ACC112 (cell line): ENCODE measurements at regions not wholly inside any gene's neighbourhood (a gene's known extent, or its start where the extent isn't known, plus 50 kb on each side); places are given as distances from the start of the nearest gene placed in this dataset.

Experiments
- H2AFZ ChIP-seq: fragments of 200-600 bp; sonication (generic); one replicate; pipeline ENCODE4 v1.6.0; 2017; ENCODE audit warnings: antibody characterized with exemption, low read length; ENCODE audit not compliant: unreplicated experiment
- H3K27ac ChIP-seq: fragments of 200-600 bp; sonication (generic); 2 replicates; pipeline ENCODE4 v1.5.1; 2014; ENCODE audit warnings: low read depth, mild to moderate bottlenecking, antibody characterized with exemption, low read length, moderate library complexity
- H3K27me3 ChIP-seq: fragments of 200-600 bp; sonication (generic); 2 replicates; pipeline ENCODE4 v1.6.1; 2014; ENCODE audit warnings: mild to moderate bottlenecking, antibody characterized with exemption, low read length, moderate library complexity, mixed read lengths; ENCODE audit not compliant: insufficient read depth
- H3K36me3 ChIP-seq: fragments of 200-600 bp; sonication (generic); 2 replicates; pipeline ENCODE4 v1.6.1; 2016; ENCODE audit warnings: mild to moderate bottlenecking, antibody characterized with exemption, low read length, moderate library complexity, mixed read lengths; ENCODE audit not compliant: insufficient read depth
- H3K4me1 ChIP-seq: fragments of 200-600 bp; sonication (generic); one replicate; pipeline ENCODE4 v1.6.1; 2016; ENCODE audit warnings: low read length, mixed read lengths; ENCODE audit not compliant: insufficient read depth, unreplicated experiment, control insufficient read depth
- H3K4me3 ChIP-seq: fragments of 200-600 bp; sonication (generic); 2 replicates; pipeline ENCODE4 v1.5.1; 2014; ENCODE audit warnings: mild to moderate bottlenecking, low read depth, low read length
- H3K79me2 ChIP-seq: fragments of 200-600 bp; sonication (generic); one replicate; pipeline ENCODE4 v1.6.0; 2016; ENCODE audit warnings: low read length; ENCODE audit not compliant: control insufficient read depth, unreplicated experiment, insufficient read depth

GRCh38 chr1:238489006-238489405 is 598.3 kb upstream of the ZP4 start:
- no peak overlapping the region for H2AFZ ChIP-seq
- no peak overlapping the region for H3K4me3 ChIP-seq
- no peaks in the 10 kb centered on the region for H3K36me3 ChIP-seq
- H3K27ac ChIP-seq = no peak overlapping the region
- H3K27me3 ChIP-seq = no peaks in the 10 kb centered on the region
- peaks cover 12% of the 10 kb centered on the region for H3K4me1 ChIP-seq
- no peaks in the 10 kb centered on the region for H3K79me2 ChIP-seq

GRCh38 chr1:238488401-238488800 is 597.7 kb upstream of the ZP4 start:
- Histone ChIP-seq H2AFZ (no peak overlapping the region), H3K36me3 (no peaks in the 10 kb centered on the region), H3K79me2 (no peaks in the 10 kb centered on the region), H3K4me1 (peaks cover 14% of the 10 kb centered on the region), H3K27me3 (no peaks in the 10 kb centered on the region), H3K4me3 (no peak overlapping the region), H3K27ac (no peak overlapping the region)

- H3K36me3 ChIP-seq = no peaks in the 10 kb centered on the region
Observed at GRCh38 chr1:238487931-238488330, 597.2 kb upstream of the ZP4 start.

GRCh38 chr1:238485912-238486209 is 595.1 kb upstream of the ZP4 start:
- Histone ChIP-seq H3K36me3 (no peaks in the 10 kb centered on the region), H3K4me1 (peaks cover 14% of the 10 kb centered on the region), H3K27me3 (no peaks in the 10 kb centered on the region), H2AFZ (no peak overlapping the region), H3K79me2 (no peaks in the 10 kb centered on the region), H3K4me3 (no peak overlapping the region), H3K27ac (no peak overlapping the region)

More at GRCh38 chr1:238487931-238488330, 597.2 kb upstream of the ZP4 start:
- no peaks in the 10 kb centered on the region for H3K27me3 ChIP-seq
- H2AFZ ChIP-seq = no peak overlapping the region
- H3K27ac ChIP-seq = no peak overlapping the region
- no peaks in the 10 kb centered on the region for H3K79me2 ChIP-seq
- H3K4me1 ChIP-seq = peaks cover 14% of the 10 kb centered on the region
- no peak overlapping the region for H3K4me3 ChIP-seq

- Histone ChIP-seq H2AFZ (peak overlapping the region; percentile 60), H3K4me1 (peaks cover 14% of the 10 kb centered on the region), H3K4me3 (no peak overlapping the region)
Observed at GRCh38 chr1:238485057-238485911, 594.6 kb upstream of the ZP4 start.

GRCh38 chr1:238484121-238484520 is 593.4 kb upstream of the ZP4 start:
- no peaks in the 10 kb centered on the region for H3K27me3 ChIP-seq
- no peak overlapping the region for H3K4me3 ChIP-seq
- H2AFZ ChIP-seq = no peak overlapping the region
- no peak overlapping the region for H3K27ac ChIP-seq
- no peaks in the 10 kb centered on the region for H3K36me3 ChIP-seq
- H3K4me1 ChIP-seq = peaks cover 14% of the 10 kb centered on the region
- H3K79me2 ChIP-seq = no peaks in the 10 kb centered on the region

More at GRCh38 chr1:238485057-238485911, 594.6 kb upstream of the ZP4 start:
- H3K27ac ChIP-seq = no peak overlapping the region
- H3K27me3 ChIP-seq = no peaks in the 10 kb centered on the region
- H3K79me2 ChIP-seq = no peaks in the 10 kb centered on the region
- no peaks in the 10 kb centered on the region for H3K36me3 ChIP-seq

- no peaks in the 10 kb centered on the region for H3K27me3 ChIP-seq
- no peaks in the 10 kb centered on the region for H3K79me2 ChIP-seq
- no peaks in the 10 kb centered on the region for H3K4me1 ChIP-seq
- no peaks in the 10 kb centered on the region for H3K36me3 ChIP-seq
- no peak overlapping the region for H3K4me3 ChIP-seq
- H3K27ac ChIP-seq = no peak overlapping the region
- H2AFZ ChIP-seq = no peak overlapping the region
Observed at GRCh38 chr1:238476841-238477240, 586.1 kb upstream of the ZP4 start.

GRCh38 chr1:238475712-238476111 is 585.0 kb upstream of the ZP4 start:
- no peaks in the 10 kb centered on the region for H3K36me3 ChIP-seq
- no peak overlapping the region for H2AFZ ChIP-seq
- no peak overlapping the region for H3K4me3 ChIP-seq
- H3K4me1 ChIP-seq = no peaks in the 10 kb centered on the region
- no peaks in the 10 kb centered on the region for H3K79me2 ChIP-seq
- no peak overlapping the region for H3K27ac ChIP-seq
- H3K27me3 ChIP-seq = no peaks in the 10 kb centered on the region

- Histone ChIP-seq H2AFZ (no peak overlapping the region), H3K79me2 (no peaks in the 10 kb centered on the region), H3K4me3 (no peak overlapping the region), H3K27me3 (no peaks in the 10 kb centered on the region), H3K36me3 (no peaks in the 10 kb centered on the region), H3K4me1 (no peaks in the 10 kb centered on the region), H3K27ac (no peak overlapping the region)
Observed at GRCh38 chr1:238474263-238474662, 583.5 kb upstream of the ZP4 start.

- H2AFZ ChIP-seq = peak overlapping the region; percentile 92
- no peaks in the 10 kb centered on the region for H3K4me1 ChIP-seq
- peak overlapping the region; percentile 67 for H3K4me3 ChIP-seq
- no peaks in the 10 kb centered on the region for H3K79me2 ChIP-seq
- H3K27ac ChIP-seq = peak overlapping the region; percentile 28; the same call in 1 of the 2 replicates
- H3K36me3 ChIP-seq = no peaks in the 10 kb centered on the region; the same call in 1 of the 2 replicates
- H3K27me3 ChIP-seq = no peaks in the 10 kb centered on the region
Observed at GRCh38 chr1:238469146-238469631, 578.5 kb upstream of the ZP4 start.

GRCh38 chr1:238468068-238468467 is 577.3 kb upstream of the ZP4 start:
- H3K4me3 ChIP-seq = no peak overlapping the region
- no peaks in the 10 kb centered on the region for H3K4me1 ChIP-seq
- H3K27ac ChIP-seq = no peak overlapping the region
- no peak overlapping the region for H2AFZ ChIP-seq
- H3K27me3 ChIP-seq = no peaks in the 10 kb centered on the region
- no peaks in the 10 kb centered on the region; the same call in 1 of the 2 replicates for H3K36me3 ChIP-seq
- no peaks in the 10 kb centered on the region for H3K79me2 ChIP-seq
